C1 segment of cervical spinal cord (tissue), 14 donors: ENCODE measurements at regions not wholly inside any gene's neighbourhood (a gene's known extent, or its start where the extent isn't known, plus 50 kb on each side); places are given as distances from the start of the nearest gene placed in this dataset.
"Not testable (repeated sequence)": the region's sequence is repeated elsewhere in the genome, so short reads cannot be mapped to it uniquely, and the experiment has no call there.

Source experiments
- DNase-seq, 14 donors: peaks; one replicate each; lab custom pipeline; 2025; lab: John Stamatoyannopoulos, UW

- DNase-seq = no peak
These were observed 86.7 kb upstream of the MAP4K4 start for GRCh38 chr2:101610750-101611315.

- no peak for DNase-seq
These were observed 88.1 kb upstream of the MAP4K4 start for GRCh38 chr2:101609433-101609832.

- DNase-seq = no peak
These were observed 88.8 kb upstream of the MAP4K4 start for GRCh38 chr2:101608408-101609310.

- peak in 1 of 14 donors; percentile 46 for DNase-seq
These were observed 100.1 kb upstream of the MAP4K4 start for GRCh38 chr2:101597347-101597944.

GRCh38 chr2:101596333-101596732 lies 101.2 kb upstream of the MAP4K4 start:
- DNase-seq = no peak

GRCh38 chr2:101587251-101587650 lies 110.3 kb upstream of the MAP4K4 start:
- no peak for DNase-seq

GRCh38 chr2:101583861-101584260 lies 108.9 kb upstream of the RFX8 start:
- DNase-seq = no peak

GRCh38 chr2:101581675-101582299 lies 106.9 kb upstream of the RFX8 start:
- DNase-seq = no peak

- peak in 1 of 14 donors; percentile 18 for DNase-seq
These were observed 105.6 kb upstream of the RFX8 start for GRCh38 chr2:101580528-101580927.

- DNase-seq = no peak
These were observed 103.8 kb upstream of the RFX8 start for GRCh38 chr2:101578671-101579070.

GRCh38 chr2:101578135-101578534 lies 103.2 kb upstream of the RFX8 start:
- not testable (repeated sequence) for DNase-seq

- DNase-seq = no peak
These were observed 102.3 kb upstream of the RFX8 start for GRCh38 chr2:101577173-101577572.

GRCh38 chr2:101574622-101575021 lies 99.7 kb upstream of the RFX8 start:
- no peak for DNase-seq

GRCh38 chr2:101571951-101572350 lies 97.0 kb upstream of the RFX8 start:
- no peak for DNase-seq

- no peak for DNase-seq
These were observed 95.1 kb upstream of the RFX8 start for GRCh38 chr2:101569886-101570520.

- DNase-seq = no peak
These were observed 94.1 kb upstream of the RFX8 start for GRCh38 chr2:101568969-101569368.

- DNase-seq = no peak
These were observed 91.8 kb upstream of the RFX8 start for GRCh38 chr2:101566632-101567228.

GRCh38 chr2:101563849-101564248 lies 88.9 kb upstream of the RFX8 start:
- DNase-seq = no peak

GRCh38 chr2:101560780-101561315 lies 85.9 kb upstream of the RFX8 start:
- no peak for DNase-seq

- DNase-seq = no peak
These were observed 84.6 kb upstream of the RFX8 start for GRCh38 chr2:101559551-101559950.
